ENCODE measurements at regions not wholly inside any gene's neighbourhood (a gene's known extent, or its start where the extent isn't known, plus 50 kb on each side); places are given as distances from the start of the nearest gene placed in this dataset.

- Histone ChIP-seq H3K9me3 (ENCODE audit: insufficient read depth, low read depth, low read length) (no peaks in the 10 kb centered on the region), H3K4me1 (ENCODE audit: insufficient read depth, low read length) (no peaks in the 10 kb centered on the region), H3K9ac (ENCODE audit: low read length) (no peak overlapping the region), H4K20me1 (ENCODE audit: insufficient read depth, low read length) (no peaks in the 10 kb centered on the region), H3K27me3 (ENCODE audit: insufficient read depth, low read length) (no peaks in the 10 kb centered on the region), H3K79me2 (ENCODE audit: insufficient read depth, low read length) (no peaks in the 10 kb centered on the region), H3K4me2 (ENCODE audit: low read length) (no peak overlapping the region), H2AFZ (ENCODE audit: low read depth, low read length) (no peak overlapping the region), H3K27ac (ENCODE audit: low read depth, low read length) (no peak overlapping the region), H3K36me3 (ENCODE audit: insufficient read depth, low read length) (no peaks in the 10 kb centered on the region), H3K4me3 (ENCODE audit: insufficient read depth, low read depth, low read length) (no peak overlapping the region)
- peaks cover 4% of the 10 kb centered on the region for H3K27me3 Mint-ChIP-seq (ENCODE audit: low read depth, unreplicated experiment)
- no peaks in the 10 kb centered on the region for H3K9me3 Mint-ChIP-seq (ENCODE audit: unreplicated experiment)
- H3K36me3 Mint-ChIP-seq (ENCODE audit: low read depth, unreplicated experiment) = no peaks in the 10 kb centered on the region
- FAIRE-seq (no peak), DNase-seq (ENCODE audit: low read depth) (no peak)
- no peak for TF ChIP-seq EZH2 (IDR thresholded peaks at IDR 0.05; ENCODE audit: insufficient read depth, low read length)
- TF ChIP-seq, protein P1, sequence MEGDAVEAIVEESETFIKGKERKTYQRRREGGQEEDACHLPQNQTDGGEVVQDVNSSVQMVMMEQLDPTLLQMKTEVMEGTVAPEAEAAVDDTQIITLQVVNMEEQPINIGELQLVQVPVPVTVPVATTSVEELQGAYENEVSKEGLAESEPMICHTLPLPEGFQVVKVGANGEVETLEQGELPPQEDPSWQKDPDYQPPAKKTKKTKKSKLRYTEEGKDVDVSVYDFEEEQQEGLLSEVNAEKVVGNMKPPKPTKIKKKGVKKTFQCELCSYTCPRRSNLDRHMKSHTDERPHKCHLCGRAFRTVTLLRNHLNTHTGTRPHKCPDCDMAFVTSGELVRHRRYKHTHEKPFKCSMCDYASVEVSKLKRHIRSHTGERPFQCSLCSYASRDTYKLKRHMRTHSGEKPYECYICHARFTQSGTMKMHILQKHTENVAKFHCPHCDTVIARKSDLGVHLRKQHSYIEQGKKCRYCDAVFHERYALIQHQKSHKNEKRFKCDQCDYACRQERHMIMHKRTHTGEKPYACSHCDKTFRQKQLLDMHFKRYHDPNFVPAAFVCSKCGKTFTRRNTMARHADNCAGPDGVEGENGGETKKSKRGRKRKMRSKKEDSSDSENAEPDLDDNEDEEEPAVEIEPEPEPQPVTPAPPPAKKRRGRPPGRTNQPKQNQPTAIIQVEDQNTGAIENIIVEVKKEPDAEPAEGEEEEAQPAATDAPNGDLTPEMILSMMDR (IDR thresholded peaks at IDR 0.05; ENCODE audit: insufficient read depth, low read depth, low read length) = no peak
- no peak overlapping the region for H3K4me3 Mint-ChIP-seq (ENCODE audit: unreplicated experiment)
- H3K27ac Mint-ChIP-seq (ENCODE audit: unreplicated experiment) = no peak overlapping the region
- H3K4me1 Mint-ChIP-seq (ENCODE audit: low read depth, unreplicated experiment) = no peaks in the 10 kb centered on the region
These were observed 277.8 kb upstream of the SLC14A2 start for GRCh38 chr18:45337477-45337876.

- H3K4me2 ChIP-seq (ENCODE audit: low read length) = no peak overlapping the region
- H3K4me3 Mint-ChIP-seq (ENCODE audit: unreplicated experiment) = no peak overlapping the region
- TF ChIP-seq EZH2 (IDR thresholded peaks at IDR 0.05; ENCODE audit: insufficient read depth, low read length) = no peak
- TF ChIP-seq, protein P1 (IDR thresholded peaks at IDR 0.05; ENCODE audit: insufficient read depth, low read depth, low read length) = no peak
- H3K4me1 ChIP-seq (ENCODE audit: insufficient read depth, low read length) = no peaks in the 10 kb centered on the region
- no peak overlapping the region for H3K27ac Mint-ChIP-seq (ENCODE audit: unreplicated experiment)
- no peak for DNase-seq (ENCODE audit: low read depth)
- no peak overlapping the region for H3K4me3 ChIP-seq (ENCODE audit: insufficient read depth, low read depth, low read length)
- no peaks in the 10 kb centered on the region for H4K20me1 ChIP-seq (ENCODE audit: insufficient read depth, low read length)
- H3K36me3 ChIP-seq (ENCODE audit: insufficient read depth, low read length) = no peaks in the 10 kb centered on the region
- H3K36me3 Mint-ChIP-seq (ENCODE audit: low read depth, unreplicated experiment) = no peaks in the 10 kb centered on the region
- H3K27me3 ChIP-seq (ENCODE audit: insufficient read depth, low read length) = no peaks in the 10 kb centered on the region
- no peak for FAIRE-seq
- H3K9ac ChIP-seq (ENCODE audit: low read length) = no peak overlapping the region
- no peaks in the 10 kb centered on the region for H3K9me3 ChIP-seq (ENCODE audit: insufficient read depth, low read depth, low read length)
- peaks cover 6% of the 10 kb centered on the region for H3K27me3 Mint-ChIP-seq (ENCODE audit: low read depth, unreplicated experiment)
- no peaks in the 10 kb centered on the region for H3K79me2 ChIP-seq (ENCODE audit: insufficient read depth, low read length)
- no peak overlapping the region for H3K27ac ChIP-seq (ENCODE audit: low read depth, low read length)
- H3K9me3 Mint-ChIP-seq (ENCODE audit: unreplicated experiment) = no peaks in the 10 kb centered on the region
- no peaks in the 10 kb centered on the region for H3K4me1 Mint-ChIP-seq (ENCODE audit: low read depth, unreplicated experiment)
- H2AFZ ChIP-seq (ENCODE audit: low read depth, low read length) = no peak overlapping the region
These were observed 275.3 kb upstream of the SLC14A2 start for GRCh38 chr18:45339810-45340550.

GRCh38 chr18:45340884-45341283 is 274.4 kb upstream of the SLC14A2 start:
- no peaks in the 10 kb centered on the region for H3K9me3 Mint-ChIP-seq (ENCODE audit: unreplicated experiment)
- H3K9ac ChIP-seq (ENCODE audit: low read length) = no peak overlapping the region
- DNase-seq (ENCODE audit: low read depth) (no peak), FAIRE-seq (no peak)
- H3K4me3 Mint-ChIP-seq (ENCODE audit: unreplicated experiment) = no peak overlapping the region
- no peaks in the 10 kb centered on the region for H3K36me3 Mint-ChIP-seq (ENCODE audit: low read depth, unreplicated experiment)
- H3K9me3 ChIP-seq (ENCODE audit: insufficient read depth, low read depth, low read length) = no peaks in the 10 kb centered on the region
- no peak overlapping the region for H3K4me3 ChIP-seq (ENCODE audit: insufficient read depth, low read depth, low read length)
- no peaks in the 10 kb centered on the region for H3K36me3 ChIP-seq (ENCODE audit: insufficient read depth, low read length)
- no peak overlapping the region for H2AFZ ChIP-seq (ENCODE audit: low read depth, low read length)
- no peaks in the 10 kb centered on the region for H3K4me1 ChIP-seq (ENCODE audit: insufficient read depth, low read length)
- no peak overlapping the region for H3K27ac ChIP-seq (ENCODE audit: low read depth, low read length)
- no peaks in the 10 kb centered on the region for H3K27me3 ChIP-seq (ENCODE audit: insufficient read depth, low read length)
- no peak overlapping the region for H3K4me2 ChIP-seq (ENCODE audit: low read length)
- H3K4me1 Mint-ChIP-seq (ENCODE audit: low read depth, unreplicated experiment) = no peaks in the 10 kb centered on the region
- peaks cover 4% of the 10 kb centered on the region for H3K27me3 Mint-ChIP-seq (ENCODE audit: low read depth, unreplicated experiment)
- TF ChIP-seq EZH2 (IDR thresholded peaks at IDR 0.05; ENCODE audit: insufficient read depth, low read length) = no peak
- TF ChIP-seq, protein P1 (IDR thresholded peaks at IDR 0.05; ENCODE audit: insufficient read depth, low read depth, low read length) = no peak
- no peaks in the 10 kb centered on the region for H4K20me1 ChIP-seq (ENCODE audit: insufficient read depth, low read length)
- no peaks in the 10 kb centered on the region for H3K79me2 ChIP-seq (ENCODE audit: insufficient read depth, low read length)
- H3K27ac Mint-ChIP-seq (ENCODE audit: unreplicated experiment) = no peak overlapping the region

All from astrocyte (in vitro differentiated cells and primary cell).